Heart left ventricle (tissue), 13 donors: ENCODE measurements at regions not wholly inside any gene's neighbourhood (a gene's known extent, or its start where the extent isn't known, plus 50 kb on each side); places are given as distances from the start of the nearest gene placed in this dataset.

Experiments
- POLR2A ChIP-seq, 2 donors: fragments of 450-650 bp; IDR thresholded peaks; one replicate each; pipeline ENCODE4 v1.6.1; 2017; ENCODE audit warnings: antibody characterized with exemption in 2 of 2, mild to moderate bottlenecking in 2 of 2, moderate library complexity in 2 of 2
- TF ChIP-seq, protein P1 (sequence below), 12 donors: fragments of 200-600 bp; sonication (generic) in 4 of 12; IDR thresholded peaks; one replicate each; pipeline versions ENCODE4 v1.5.0 to v1.8.0; 2018 to 2022; ENCODE audit warnings: antibody characterized with exemption in 12 of 12, mild to moderate bottlenecking in 5 of 12
- donor health status: ischemic (EF 13 %, LVEDD 7.1; RV severe dilation, severe dysfunction).
- donor health status: DM: no; HTN: yes; CAD: no.
- donor health status: DM: no; HTN: no; CAD: no.
- donor health status: ischemic (EF 25% LVEDD 6.9; RV normal size, moderate dysfunction).
- donor health status: ischemic (EF 25% LVEDD 5.7; RV mildly dilated, moderate dysfunction).
- donor health status: ischemic (EF 35%, LVEDD 5.7; RV mildly dilated, moderate dysfunction).
- donor health status: nonischemic (EF 11% LVEDD 7.7; RV severe dilation, severe dysfunction).
- donor health status: DM: yes; HTN: yes; CAD: no.
- donor health status: PGD.
- donor health status: ischemic (EF 29% LVEDD 5.4; RV normal size, mild dysfunction).
- donor health status: nonischemic (EF 23%, LVEDD 6.1; RV moderate dilation, normal function).

DNA sequence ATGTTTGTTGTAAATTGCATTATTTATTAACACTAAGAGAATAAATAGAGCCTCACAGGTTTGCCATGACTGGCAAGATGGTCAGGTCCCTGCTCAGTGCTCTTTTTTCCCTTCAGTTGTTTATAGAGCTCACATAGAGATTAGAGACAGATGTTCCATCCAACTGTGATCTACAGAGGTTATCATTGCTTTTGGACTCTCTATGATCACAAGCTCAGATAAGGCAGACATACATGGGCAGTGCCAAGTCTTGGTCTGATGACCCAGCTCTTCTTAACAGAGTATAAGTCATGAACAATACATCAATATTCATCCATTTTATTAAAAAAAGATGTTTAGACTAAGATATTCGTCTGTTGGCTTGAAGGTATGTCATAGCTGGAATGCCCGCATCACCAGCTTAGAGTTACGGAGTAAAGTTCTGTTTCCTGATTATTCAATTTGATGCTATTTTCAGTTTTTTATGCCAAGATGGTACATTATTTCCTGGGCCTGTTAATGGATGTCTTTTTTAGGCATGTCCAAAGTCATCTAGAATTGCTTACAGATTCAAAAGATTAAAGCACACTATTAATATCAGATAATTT, 729.8 kb upstream of the SLC10A2 start:
- TF ChIP-seq, protein P1, sequence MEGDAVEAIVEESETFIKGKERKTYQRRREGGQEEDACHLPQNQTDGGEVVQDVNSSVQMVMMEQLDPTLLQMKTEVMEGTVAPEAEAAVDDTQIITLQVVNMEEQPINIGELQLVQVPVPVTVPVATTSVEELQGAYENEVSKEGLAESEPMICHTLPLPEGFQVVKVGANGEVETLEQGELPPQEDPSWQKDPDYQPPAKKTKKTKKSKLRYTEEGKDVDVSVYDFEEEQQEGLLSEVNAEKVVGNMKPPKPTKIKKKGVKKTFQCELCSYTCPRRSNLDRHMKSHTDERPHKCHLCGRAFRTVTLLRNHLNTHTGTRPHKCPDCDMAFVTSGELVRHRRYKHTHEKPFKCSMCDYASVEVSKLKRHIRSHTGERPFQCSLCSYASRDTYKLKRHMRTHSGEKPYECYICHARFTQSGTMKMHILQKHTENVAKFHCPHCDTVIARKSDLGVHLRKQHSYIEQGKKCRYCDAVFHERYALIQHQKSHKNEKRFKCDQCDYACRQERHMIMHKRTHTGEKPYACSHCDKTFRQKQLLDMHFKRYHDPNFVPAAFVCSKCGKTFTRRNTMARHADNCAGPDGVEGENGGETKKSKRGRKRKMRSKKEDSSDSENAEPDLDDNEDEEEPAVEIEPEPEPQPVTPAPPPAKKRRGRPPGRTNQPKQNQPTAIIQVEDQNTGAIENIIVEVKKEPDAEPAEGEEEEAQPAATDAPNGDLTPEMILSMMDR (IDR thresholded peaks at IDR 0.05) = no peak
- TF ChIP-seq POLR2A (IDR thresholded peaks at IDR 0.05) = no peak
